SH-SY5Y (cell line): ENCODE measurements at regions not wholly inside any gene's neighbourhood (a gene's known extent, or its start where the extent isn't known, plus 50 kb on each side); places are given as distances from the start of the nearest gene placed in this dataset.

ENCODE experiments used
- GATA2 ChIP-seq: IDR thresholded peaks from 2 replicates; pipeline ENCODE4 v1.6.1; 2011; ENCODE audit warnings: mild to moderate bottlenecking, low read depth, low read length
- GATA3 ChIP-seq: IDR thresholded peaks from 2 replicates; pipeline ENCODE4 v1.6.1; 2011; ENCODE audit warnings: low read depth, mild to moderate bottlenecking, low read length, moderate library complexity

DNA sequence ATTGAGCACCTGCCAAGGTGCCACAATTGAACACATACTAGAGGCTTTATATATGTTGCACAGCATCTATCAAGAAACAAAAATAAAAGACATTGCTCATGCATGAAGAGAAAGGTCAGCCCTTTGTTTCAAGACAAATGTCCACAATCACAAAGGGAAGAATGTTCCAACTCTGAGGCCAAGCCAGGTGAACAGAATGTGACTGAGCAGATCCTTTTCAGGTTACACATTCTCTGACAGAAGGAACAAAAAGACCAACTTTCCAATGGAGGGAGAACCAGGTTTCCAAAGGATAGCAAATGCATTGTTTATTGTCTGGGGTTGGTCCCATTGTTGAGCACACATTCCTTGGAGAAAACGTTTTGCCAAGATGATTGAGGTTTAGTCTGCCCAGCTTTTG lies 50.2 kb upstream of the FAM174B start:
- TF ChIP-seq GATA2 (no peak), GATA3 (no peak)

DNA sequence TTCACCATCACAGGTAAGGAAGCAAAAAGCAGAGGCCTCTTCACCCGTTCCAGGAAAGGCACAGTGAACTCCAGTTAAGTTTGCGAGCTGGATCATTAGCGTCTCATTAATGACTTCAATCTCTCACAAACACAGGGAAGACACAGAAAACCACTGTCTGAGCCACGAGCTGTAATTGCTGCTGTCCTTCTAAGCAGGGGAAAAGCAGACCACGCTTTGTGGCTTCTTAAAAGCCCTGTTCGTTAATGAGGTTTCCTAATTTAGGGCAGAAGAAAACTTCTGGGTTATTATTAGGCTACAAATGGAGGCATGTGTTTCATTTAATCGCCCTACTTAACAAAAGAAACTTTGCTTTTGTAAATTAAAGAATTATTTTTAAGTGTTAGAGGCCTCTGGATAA lies 50.6 kb upstream of the FAM174B start:
- TF ChIP-seq GATA2 (no peak), GATA3 (no peak)

DNA sequence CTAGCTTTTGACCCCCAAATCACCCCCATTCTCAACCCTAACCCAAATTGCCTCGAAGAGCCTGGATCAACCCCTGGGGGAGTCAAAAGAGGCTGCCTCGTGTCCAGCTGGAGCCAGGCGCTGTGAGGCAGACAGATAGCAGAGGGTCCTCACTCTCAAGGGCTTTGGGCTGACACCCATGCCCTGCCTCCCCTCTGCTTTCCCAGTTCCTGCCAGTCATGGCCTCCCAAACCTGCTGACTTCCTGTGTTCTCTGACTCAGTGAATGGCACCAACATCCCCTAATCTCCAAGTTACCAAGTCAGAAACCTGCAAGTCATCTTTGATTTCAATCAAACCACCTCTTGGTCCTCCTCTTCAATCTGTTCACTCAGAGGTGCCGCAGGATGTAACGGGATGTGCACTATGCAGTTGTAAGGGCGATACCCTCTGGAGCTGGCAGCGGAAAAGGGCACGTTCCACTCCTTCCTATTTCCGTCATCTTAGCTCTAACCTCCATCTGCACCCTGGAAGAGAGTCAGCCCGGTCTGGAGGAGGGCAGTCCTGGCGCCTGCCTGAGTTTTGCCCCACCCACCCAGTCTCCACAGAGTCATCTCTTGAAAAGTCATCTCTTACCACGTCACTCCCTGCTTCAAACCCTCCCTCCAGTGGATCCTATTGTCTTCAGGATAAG lies 52.4 kb upstream of the FAM174B start:
- TF ChIP-seq GATA2 = no peak
- no peak for TF ChIP-seq GATA3

DNA sequence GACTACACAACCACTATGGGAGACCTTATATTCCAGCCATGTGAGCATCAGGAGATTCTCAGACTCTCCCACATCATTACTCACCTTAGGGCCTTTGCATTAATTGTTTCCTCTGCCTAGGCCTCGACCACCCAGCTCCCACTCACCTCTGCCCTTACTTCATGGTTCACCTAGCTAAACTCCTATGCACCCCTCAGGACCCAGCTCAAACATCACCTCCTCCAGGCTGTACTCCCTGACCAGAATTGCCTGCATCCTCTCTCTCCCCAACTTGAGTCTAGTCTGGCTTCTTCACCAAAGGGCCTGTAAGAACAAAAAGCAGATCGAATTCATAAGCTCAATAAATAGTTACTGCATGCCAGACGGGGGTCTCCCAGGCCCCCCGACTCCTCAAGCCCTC lies 53.1 kb upstream of the FAM174B start:
- TF ChIP-seq GATA2 = no peak
- no peak for TF ChIP-seq GATA3

DNA sequence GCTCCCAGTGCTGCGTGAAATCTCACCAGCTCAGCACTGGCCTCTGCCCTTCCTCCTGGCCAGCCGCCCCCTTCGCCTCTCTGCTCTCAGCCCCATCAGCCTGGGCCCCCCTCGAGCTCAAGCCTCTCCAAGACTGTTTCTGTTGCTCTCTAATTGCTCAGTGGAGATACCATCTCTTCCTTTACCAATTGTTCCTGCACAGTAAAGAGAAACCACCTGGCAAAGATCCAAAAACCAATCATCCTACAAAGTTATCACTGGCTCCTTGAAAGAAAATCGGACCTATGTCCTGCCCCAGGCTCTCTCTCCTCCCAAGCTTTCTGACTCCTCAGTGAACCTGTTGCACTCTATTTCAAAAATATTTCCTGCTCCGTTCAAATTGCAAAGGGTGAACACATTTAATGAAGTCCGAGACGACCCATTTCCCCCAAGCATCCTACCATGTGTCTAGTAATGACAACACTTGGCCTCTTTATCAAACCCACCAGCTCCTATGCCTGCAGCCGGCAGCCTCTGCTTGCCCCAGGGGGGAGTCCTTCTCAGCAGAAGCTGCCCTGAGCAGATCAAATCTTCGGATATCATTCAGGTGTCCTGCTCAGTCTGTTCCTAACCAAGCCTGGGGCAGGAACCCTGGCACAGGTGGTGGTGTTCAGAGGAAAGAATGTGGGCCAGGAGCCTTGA lies 53.7 kb upstream of the FAM174B start:
- TF ChIP-seq GATA2 (peak; percentile 39; the same call in 1 of the 2 replicates), GATA3 (no peak)

DNA sequence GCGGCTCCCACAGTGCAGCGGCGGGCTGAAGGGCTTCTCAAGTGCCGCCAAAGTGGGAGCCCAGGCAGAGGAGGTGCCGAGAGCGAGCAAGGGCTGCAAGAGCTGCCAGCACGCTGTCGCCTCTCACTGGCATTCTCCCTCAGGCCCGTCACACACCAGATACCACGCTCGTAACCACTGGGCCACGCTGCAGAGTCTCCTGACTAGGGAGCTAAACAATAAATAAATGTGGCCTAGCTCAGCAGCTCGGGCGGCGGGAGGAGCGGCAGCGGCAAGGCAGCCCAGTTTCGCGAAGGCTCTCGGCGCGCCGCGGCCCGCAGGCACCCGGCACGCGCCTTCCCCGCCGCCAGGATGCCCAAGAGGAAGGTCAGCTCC lies 55.9 kb upstream of the FAM174B start:
- TF ChIP-seq GATA3 (no peak), GATA2 (no peak)

DNA sequence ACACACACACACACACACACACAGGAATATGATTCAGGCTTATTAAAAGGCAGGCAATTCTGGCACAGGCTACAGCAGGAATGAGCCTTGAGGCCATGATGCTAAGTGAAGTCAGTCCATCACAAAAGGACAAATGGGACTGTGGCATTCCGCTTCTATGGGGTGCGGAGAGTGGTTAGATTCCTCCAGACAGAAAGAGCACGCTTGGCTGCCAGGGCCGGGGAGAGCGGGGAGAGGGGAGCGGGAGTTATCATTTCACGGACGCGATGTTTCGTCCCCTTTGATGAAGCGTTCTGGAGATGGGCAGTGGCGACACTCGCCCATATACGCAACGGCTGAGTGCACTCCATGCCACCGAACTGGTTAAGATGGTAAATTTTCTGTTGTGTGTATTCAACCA lies 58.5 kb upstream of the FAM174B start:
- TF ChIP-seq GATA2 = no peak
- no peak for TF ChIP-seq GATA3

DNA sequence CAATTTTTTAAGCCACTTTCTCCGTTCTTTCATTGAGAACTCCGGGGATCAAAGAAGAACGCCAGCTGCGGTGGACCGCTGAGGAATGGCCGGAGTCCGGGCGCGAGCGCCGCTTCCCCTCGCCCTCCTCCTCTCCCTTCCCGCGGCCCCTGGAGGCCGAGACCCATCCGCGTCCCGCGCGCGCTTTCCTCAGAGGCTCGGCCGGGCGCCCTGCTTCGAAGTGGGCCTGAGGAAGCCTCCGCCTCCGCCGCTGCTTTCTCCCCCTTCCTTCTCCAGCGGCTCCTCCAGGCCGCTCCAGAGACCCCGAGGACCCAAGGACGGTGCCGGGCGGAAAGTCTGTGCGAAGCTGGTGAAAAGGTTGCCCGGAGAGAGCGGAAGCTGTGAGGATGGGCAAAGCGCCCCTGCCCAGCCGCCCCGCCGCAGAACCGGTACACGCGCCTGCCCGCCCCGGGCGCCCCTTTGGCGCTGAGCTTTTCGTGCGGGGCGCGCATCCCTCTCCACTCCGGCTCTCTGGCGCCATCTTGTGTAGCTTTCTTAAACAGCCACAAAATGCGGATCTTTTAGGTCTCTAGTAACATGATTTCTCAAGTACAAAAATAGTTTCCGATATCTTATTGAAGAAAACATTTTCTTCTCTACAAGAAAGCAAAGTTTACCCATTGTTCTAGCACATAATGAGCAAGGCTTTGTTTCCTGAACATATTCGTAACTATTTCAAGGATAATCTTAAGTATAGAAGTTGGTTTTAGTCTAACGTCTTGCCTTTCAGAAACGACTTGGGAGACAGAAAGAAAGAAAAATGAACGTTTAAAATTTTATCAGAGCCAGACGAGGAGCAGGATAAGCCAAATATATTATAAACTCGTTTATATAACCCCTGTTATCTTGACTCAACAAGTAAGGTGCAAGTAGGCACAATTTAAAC lies 59.2 kb upstream of the FAM174B start:
- no peak for TF ChIP-seq GATA2
- no peak for TF ChIP-seq GATA3

DNA sequence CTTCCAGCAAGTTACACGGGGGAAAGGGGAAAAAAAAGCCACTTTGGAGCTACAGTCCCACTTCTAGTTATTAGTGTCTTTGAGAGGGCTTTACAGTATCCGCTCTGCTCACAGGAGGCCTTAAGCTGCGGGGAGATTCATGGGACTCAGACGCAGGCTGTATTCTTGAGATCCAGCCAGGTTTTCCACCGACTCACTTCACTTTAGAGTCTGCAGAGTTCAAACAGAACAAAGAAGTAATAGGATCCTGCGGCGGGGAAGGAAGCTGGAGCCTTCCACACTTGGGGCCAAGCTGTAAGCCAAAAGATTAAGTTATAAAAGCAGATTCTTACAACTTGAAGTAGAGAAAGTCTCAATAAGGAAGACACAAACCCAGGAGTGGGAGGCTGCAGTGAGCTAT lies 60.2 kb upstream of the FAM174B start:
- TF ChIP-seq GATA3 = no peak
- TF ChIP-seq GATA2 = no peak

DNA sequence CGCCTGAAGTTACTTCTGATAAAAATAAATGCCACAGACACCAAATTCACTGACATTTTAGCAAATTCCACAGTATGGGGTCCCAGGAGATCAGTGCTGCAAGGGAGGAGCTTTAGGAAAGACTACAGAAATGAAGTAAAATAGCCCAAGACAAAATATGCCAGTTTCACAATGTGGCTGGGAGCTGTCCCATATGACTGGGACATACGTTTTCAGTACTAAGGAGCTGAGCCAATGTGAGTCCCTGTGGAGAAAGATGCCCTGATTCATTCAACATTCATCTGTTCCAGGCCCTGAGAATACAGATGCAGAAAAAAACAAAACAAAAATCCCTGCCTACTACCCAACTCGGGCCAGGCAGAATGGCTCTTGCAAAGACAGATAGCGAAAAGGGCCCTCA lies 63.4 kb upstream of the FAM174B start:
- TF ChIP-seq GATA3 (no peak), GATA2 (no peak)

DNA sequence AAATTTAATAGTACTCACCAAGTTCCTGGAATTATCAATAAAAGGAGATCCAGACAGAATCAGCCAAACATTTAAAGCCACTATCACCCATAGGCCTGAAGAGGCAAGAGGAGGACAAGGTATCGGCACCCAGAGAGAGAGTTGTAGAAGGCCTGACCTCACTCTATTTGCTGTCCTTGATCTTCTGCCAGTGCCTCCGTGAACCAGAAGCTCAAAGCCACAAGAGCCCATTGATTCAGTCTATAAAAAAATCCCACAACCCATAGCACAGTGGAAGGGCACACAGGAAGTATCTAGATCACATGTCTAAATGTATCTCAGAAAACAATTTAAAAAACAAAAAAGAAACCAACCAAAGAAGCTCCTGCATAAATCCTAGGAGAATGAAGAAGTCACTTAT lies 68.6 kb upstream of the FAM174B start:
- no peak for TF ChIP-seq GATA3
- TF ChIP-seq GATA2 = no peak

DNA sequence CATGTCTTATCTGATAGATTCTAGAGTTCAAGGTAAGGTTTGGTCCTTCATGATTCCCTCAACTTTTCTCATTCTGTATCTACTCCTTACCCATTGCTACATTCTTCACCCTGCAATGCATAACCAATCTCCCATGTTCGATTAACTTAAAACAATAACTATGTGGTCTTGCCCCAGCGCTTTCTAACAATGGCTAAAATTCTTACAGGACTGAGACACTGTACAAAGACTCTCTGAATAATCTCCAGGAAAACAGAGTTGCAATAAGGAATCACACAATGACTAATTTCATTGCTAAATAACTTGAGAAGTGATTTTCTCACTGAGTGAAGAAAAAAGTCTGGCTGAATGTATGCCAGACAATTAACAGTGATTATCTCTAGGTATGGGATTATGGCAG lies 69.6 kb upstream of the FAM174B start:
- TF ChIP-seq GATA3 = no peak
- no peak for TF ChIP-seq GATA2

DNA sequence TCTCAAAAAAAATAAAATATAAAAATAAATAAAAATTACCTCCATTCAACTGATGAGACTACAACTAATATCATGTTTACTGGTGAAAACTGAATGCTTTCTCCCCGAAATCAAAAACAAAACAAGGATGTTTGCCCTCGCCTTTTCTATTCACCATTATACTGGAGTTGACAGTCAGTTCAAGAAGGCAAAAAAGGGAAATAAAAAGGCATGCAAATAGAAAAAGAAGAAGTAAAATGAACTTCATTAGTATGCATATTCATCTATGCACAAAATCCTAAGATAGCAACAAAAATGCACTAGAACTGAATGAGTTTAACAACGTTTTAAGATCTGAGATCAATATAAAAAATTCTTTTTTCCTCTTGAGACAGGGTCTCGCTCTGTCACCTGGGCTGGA lies 72.7 kb upstream of the FAM174B start:
- no peak for TF ChIP-seq GATA2
- TF ChIP-seq GATA3 = no peak

DNA sequence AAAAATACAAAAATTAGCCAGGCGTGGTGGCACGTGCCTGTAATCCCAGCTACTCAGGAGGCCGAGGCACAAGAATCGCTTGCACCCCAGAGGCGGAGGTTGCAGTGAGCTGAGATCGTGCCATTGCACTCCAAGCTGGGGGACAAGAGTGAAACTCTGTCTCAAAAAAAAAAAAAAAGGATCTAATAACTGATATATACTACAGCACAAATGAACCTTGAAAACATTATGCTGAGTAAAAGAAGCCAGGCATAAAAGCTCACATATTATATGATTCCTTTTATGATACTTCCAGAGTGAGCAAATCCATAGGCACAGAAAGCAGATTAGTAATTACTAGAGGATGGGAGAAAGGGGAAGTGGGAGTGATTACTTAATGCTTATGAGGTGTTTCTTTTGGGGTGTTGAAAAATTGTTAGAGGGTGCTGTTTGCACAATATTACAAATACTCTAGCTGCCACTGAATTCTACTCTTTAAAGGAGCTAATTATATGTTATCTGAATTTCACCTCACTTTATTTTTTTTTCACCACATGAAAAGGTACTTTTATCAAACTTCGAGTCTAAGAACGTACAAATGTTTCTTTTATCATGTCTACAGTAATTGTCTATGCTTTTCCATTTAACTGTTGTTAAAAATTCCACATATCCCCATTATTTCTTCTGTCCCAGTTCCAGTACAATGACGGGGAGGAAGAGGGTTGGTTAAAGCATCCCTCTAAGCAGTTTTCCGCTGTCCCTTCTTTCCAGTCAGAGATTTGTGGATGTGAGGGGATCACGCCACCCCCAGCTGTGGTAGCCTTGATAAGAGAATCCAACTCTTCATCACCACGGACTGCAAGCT lies 77.7 kb upstream of the FAM174B start:
- TF ChIP-seq GATA3 = no peak
- no peak for TF ChIP-seq GATA2
